Vagina (tissue), 2 donors: ENCODE measurements at regions not wholly inside any gene's neighbourhood (a gene's known extent, or its start where the extent isn't known, plus 50 kb on each side); places are given as distances from the start of the nearest gene placed in this dataset.

ENCODE experiments used
- POLR2A ChIP-seq, 2 donors: fragments of 450-650 bp; IDR thresholded peaks; one replicate each; pipeline ENCODE4 v1.6.1; 2017; ENCODE audit warnings: antibody characterized with exemption in 2 of 2, mild to moderate bottlenecking in 2 of 2, moderate library complexity in 2 of 2
- POLR2AphosphoS5 ChIP-seq, 2 donors: sonication (generic); formaldehyde crosslinking; IDR thresholded peaks; one replicate each; pipeline ENCODE4 v1.9.0; 2017; ENCODE audit warnings: antibody characterized with exemption in 2 of 2, mild to moderate bottlenecking in 2 of 2, low read depth in 1 of 2; ENCODE audit not compliant: insufficient read depth in 1 of 2
- TF ChIP-seq, protein P1 (sequence below), 3 experiments: fragments of 450-650 bp in 2 of 3; fragments of 200-600 bp in 1 of 3; sonication (generic) in 1 of 3; IDR thresholded peaks; one replicate each; pipeline ENCODE4 v1.5.1; 2017 to 2019; ENCODE audit warnings: antibody characterized with exemption in 3 of 3, mild to moderate bottlenecking in 2 of 3, moderate library complexity in 2 of 3

GRCh38 chr1:204741440-204741839 is 55.9 kb upstream of the LRRN2 start:
- TF ChIP-seq POLR2AphosphoS5 (IDR thresholded peaks at IDR 0.05; ENCODE audit: insufficient read depth in 1 of 2, low read depth in 1 of 2) (no peak), POLR2A (IDR thresholded peaks at IDR 0.05) (no peak)
- TF ChIP-seq, protein P1, sequence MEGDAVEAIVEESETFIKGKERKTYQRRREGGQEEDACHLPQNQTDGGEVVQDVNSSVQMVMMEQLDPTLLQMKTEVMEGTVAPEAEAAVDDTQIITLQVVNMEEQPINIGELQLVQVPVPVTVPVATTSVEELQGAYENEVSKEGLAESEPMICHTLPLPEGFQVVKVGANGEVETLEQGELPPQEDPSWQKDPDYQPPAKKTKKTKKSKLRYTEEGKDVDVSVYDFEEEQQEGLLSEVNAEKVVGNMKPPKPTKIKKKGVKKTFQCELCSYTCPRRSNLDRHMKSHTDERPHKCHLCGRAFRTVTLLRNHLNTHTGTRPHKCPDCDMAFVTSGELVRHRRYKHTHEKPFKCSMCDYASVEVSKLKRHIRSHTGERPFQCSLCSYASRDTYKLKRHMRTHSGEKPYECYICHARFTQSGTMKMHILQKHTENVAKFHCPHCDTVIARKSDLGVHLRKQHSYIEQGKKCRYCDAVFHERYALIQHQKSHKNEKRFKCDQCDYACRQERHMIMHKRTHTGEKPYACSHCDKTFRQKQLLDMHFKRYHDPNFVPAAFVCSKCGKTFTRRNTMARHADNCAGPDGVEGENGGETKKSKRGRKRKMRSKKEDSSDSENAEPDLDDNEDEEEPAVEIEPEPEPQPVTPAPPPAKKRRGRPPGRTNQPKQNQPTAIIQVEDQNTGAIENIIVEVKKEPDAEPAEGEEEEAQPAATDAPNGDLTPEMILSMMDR (IDR thresholded peaks at IDR 0.05): no peak
